Retinal pigment epithelial cell (primary cell): ENCODE measurements at regions not wholly inside any gene's neighbourhood (a gene's known extent, or its start where the extent isn't known, plus 50 kb on each side); places are given as distances from the start of the nearest gene placed in this dataset.
"Not testable (repeated sequence)": the region's sequence is repeated elsewhere in the genome, so short reads cannot be mapped to it uniquely, and the experiment has no call there.

ENCODE experiments used
- DNase-seq: peaks from one replicate; pipeline ENCODE4 v3.0.0-alpha.2; 2010; ENCODE audit warnings: low read depth
- H3K4me3 ChIP-seq: 2 replicates; pipeline ENCODE4 v1.5.1; 2011; ENCODE audit warnings: mild to moderate bottlenecking, low read length, control low read depth, moderate library complexity
- TF ChIP-seq, protein P1 (sequence below): conservative IDR thresholded peaks from 2 replicates; pipeline ENCODE4 v1.5.1; 2011; ENCODE audit warnings: low read depth, low read length, control low read depth, inconsistent platforms

DNA sequence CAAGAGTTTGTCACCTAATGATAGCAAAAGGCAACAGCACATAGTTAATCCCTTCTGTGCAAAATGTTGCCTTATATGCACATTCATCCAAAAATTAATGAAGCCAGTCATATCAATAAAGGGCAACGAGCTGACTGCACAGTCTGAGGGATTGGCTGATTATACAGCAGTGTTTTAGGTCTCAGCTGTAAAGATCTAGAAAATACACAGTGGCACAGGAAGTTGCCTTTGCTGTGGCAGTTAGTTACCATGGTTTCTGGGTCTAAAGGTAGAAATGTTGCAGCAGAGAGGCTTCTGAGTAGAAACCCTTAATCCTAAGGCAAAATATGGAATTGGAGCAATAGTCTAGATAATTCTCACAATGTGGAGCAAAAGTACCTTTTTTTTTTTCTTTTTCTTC lies 89.7 kb downstream of the SMPDL3A start:
- no peak for DNase-seq
- no peak overlapping the region for H3K4me3 ChIP-seq
- TF ChIP-seq, protein P1, sequence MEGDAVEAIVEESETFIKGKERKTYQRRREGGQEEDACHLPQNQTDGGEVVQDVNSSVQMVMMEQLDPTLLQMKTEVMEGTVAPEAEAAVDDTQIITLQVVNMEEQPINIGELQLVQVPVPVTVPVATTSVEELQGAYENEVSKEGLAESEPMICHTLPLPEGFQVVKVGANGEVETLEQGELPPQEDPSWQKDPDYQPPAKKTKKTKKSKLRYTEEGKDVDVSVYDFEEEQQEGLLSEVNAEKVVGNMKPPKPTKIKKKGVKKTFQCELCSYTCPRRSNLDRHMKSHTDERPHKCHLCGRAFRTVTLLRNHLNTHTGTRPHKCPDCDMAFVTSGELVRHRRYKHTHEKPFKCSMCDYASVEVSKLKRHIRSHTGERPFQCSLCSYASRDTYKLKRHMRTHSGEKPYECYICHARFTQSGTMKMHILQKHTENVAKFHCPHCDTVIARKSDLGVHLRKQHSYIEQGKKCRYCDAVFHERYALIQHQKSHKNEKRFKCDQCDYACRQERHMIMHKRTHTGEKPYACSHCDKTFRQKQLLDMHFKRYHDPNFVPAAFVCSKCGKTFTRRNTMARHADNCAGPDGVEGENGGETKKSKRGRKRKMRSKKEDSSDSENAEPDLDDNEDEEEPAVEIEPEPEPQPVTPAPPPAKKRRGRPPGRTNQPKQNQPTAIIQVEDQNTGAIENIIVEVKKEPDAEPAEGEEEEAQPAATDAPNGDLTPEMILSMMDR: no peak

DNA sequence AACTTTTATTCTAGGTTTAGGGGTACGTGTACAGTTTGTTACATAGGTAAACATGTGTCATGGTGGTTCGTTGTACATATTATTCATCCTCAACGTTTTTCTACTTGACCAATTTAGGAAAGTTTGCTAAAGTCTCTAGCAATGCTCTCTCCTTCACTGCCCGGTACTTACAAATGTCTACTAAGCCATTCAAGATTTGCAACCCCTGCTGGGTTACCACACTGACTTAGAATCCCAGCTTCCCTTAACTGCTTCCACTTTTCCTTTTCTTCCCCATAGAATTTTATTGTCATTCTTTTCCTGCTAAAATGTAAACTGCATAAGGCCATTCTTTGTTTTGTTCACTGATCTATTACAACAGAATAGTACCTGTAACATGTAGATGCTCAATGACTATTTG lies 97.4 kb downstream of the SMPDL3A start:
- TF ChIP-seq, protein P1: no peak
- DNase-seq: no peak
- no peak overlapping the region for H3K4me3 ChIP-seq

DNA sequence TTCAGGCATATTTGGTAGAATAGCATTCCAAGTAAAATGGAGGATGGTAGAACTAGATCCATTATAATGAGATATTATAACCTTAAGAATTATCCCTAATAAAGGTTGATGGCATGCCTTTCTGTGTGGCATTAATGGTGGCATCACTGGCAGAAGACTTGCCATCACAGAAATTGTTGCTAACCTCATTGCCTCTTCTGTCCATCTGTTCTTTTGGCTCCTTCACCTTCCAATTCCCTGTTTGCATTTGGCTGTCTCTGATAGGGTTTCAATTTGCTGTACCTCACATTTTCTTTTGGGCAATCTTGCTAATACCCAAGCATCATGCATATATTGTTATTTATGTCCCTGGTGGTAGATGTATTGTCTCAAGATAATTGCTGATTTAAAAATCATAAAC lies 98.9 kb downstream of the SMPDL3A start:
- H3K4me3 ChIP-seq: no peak overlapping the region
- TF ChIP-seq, protein P1: no peak
- no peak for DNase-seq

DNA sequence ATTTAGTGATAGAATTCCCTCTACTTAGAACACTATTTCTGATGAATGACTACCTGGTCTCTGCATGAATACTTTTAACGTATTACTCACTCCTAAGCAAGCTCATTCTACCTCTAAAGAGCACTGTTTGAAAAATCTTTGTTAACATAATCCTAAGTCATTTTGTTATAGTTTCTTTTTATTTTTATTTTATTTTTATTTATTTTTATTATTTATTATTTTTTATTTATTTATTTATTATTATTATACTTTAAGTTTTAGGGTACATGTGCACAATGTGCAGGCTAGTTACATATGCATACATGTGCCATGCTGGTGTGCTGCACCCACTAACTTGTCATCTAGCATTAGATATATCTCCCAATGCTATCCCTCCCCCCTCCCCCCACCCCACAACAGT lies 99.6 kb downstream of the SMPDL3A start:
- not testable (repeated sequence) for H3K4me3 ChIP-seq, DNase-seq

DNA sequence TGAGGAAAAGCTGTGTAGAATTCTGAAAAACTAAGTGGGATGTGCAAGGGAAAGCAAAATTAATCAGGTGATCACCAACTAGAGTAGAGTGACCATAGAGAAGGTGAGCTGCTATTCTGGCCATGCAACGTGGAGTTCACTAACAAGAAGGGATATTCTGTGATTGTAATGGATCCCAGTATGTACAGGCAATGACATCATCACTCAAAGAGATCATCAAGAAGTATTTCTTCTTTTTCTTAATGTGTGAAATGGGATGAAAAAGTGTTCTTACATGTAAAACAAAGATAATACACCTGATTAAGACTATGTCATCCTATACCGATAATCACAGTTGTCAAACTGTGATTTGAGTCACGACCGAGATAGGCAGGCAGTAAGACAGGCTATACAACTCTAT lies 101.2 kb downstream of the SMPDL3A start:
- TF ChIP-seq, protein P1: no peak
- no peak overlapping the region for H3K4me3 ChIP-seq
- no peak for DNase-seq

DNA sequence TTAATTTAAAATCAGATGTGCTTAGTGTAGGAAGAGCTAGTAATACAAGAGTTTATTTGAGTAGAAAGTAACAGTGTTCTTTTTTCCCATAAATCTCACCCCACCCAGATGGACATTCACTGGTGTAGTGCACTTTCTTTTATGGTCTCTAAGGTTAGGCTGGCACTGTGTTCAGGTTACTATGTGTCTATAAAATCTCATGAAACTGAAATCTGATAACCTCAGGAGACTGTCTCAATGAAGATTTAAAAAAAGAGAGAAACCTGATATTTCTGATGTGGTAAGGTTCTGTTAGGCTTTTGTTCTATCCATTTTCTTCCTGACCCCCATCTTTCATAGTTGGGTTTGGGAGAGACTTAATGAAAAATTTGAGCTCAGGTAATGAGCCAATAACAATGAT lies 101.2 kb upstream of the CLVS2 start:
- DNase-seq: no peak
- no peak overlapping the region for H3K4me3 ChIP-seq
- TF ChIP-seq, protein P1: no peak

DNA sequence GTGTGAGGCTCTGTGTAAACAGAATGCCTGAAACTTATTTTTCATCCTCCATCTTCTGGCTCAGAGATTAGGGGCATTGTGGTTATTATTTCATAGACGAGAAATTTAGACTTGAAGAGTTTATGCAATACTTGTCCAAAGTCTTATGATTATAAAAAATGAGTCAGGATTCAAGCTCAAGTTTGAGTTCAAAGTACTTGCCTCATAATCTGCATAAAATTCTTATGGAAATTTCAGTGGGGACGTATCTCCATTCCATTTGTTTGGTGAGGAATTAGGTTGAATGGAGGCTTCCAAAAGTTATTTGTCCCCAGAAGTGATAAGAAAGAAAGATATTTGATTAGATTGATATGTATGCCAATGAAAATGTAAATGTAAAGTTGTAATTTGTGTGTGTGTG lies 93.7 kb upstream of the CLVS2 start:
- no peak overlapping the region for H3K4me3 ChIP-seq
- no peak for DNase-seq
- TF ChIP-seq, protein P1: no peak
